ENCODE measurements at regions not wholly inside any gene's neighbourhood (a gene's known extent, or its start where the extent isn't known, plus 50 kb on each side); places are given as distances from the start of the nearest gene placed in this dataset.
"Not testable (repeated sequence)": the region's sequence is repeated elsewhere in the genome, so short reads cannot be mapped to it uniquely, and the experiment has no call there.

DNA sequence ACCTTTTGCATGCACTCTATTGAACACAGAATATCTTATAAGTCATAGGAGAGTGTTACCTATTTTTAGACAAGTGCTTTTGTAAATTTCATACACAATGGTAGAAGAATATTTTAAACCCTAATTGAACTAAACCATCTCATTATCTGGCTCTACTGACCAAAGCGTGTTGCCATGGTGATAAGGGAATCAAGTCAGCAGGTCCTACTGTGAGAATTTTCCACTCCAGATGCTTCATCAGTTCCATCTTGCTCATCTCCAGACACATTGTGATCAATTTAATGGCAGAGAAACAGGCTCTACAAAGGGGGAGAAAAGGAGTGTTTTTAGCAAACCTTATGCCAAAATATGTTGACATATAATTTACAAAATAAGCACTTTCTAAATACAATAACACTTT is 621.9 kb upstream of the GHITM start:
- no peak for DNase-seq (ENCODE audit: low read depth in 2 of 2)

DNA sequence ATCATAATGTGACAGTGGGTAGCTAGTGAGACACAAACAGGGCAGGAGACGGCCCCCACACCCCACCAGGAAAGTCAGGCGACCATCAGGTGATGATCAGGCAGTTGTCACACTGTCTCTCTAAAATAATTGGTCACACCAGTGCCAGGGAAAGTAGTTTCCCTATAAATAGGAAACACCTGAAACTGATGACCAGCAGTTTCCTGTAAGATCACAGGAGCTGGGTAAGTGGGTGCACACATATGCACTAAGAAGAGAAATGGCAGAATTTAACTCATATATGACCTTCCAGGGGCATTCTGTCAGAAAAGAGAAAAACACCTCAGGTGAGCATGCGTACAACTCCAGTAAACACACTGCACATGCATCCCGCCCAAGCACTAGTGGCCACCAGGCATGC is 620.5 kb upstream of the GHITM start:
- no peak for DNase-seq (ENCODE audit: low read depth in 2 of 2)

DNA sequence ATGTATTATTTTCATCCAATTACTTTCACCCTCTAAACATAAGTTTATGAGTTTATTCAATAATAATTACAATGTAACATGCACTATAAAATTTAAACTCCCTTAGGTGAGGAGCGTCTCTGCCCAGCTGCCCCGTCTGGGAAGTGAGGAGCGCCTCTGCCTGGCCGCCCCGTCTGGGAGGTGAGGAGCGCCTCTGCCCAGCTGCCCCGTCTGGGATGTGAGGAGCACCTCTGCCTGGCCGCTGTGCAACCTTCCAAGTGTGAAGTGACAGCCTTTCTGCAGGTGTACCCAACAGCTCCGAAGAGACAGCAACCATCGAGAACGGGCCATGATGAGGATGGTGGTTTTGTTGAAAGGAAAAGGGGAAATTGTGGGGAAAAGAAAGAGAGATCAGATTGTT is 618.9 kb upstream of the GHITM start:
- not testable (repeated sequence) for DNase-seq (ENCODE audit: low read depth in 2 of 2)

DNA sequence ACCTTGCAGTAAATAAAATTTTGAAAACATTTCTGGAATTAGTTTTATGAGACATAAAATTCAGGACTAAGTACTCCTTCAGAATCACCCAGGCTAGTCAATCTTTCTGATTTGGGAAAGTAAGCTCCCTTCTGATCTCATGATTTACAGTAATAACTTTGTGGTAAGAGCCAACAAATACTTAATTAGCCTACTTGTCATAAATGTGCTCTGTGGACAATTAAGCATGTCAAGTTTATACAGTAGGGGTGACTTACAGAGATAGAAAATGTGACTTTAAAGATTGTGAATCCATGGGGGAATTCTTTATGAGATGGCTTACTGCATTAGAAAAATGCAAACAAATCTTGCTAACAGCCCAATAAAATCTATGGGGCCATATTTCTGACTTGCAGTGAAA is 616.9 kb upstream of the GHITM start:
- no peak for DNase-seq (ENCODE audit: low read depth in 2 of 2)

DNA sequence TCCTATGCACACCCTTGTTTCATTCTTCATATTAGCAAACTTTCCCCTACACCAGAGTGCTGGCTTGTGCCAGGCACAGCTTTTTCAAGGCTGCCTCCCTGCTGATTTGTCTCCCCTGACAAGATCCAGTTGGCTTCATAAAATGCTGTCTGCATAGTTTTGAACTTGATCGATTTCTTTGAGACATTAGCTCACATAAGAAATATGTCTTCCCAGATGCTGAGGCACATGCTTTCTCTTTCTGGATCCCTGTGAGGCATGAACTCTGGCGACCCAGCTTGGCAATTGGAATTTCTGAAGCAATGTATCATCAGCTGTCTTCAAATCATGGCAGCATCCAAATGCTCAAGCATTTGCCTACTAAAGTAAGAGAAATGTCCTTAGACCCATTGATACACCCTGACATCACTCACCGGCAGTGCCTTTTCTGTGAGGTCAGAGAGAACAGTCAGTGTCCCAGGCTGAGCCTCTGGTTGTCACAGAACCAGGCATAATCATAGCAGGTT is 616.4 kb upstream of the GHITM start:
- no peak for DNase-seq (ENCODE audit: low read depth in 2 of 2)

DNA sequence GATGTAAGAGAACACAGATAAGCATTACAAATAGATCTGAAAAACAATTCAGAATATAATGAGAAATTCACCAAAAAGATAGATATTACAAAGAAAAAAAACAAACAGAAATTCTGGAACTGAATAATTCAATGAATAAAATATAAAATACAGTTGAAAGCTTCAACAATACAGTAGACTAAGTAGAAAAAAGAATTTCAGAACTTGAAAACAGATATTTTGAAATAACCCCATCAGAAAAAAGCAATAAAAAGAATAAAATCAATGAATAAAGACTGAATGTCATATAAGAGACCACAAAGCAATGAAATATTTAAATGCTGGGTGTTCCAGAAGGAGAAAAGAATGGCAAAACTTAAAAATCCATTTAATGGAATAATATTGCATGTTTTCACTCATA is 611.4 kb upstream of the GHITM start:
- no peak for DNase-seq (ENCODE audit: low read depth in 2 of 2)

DNA sequence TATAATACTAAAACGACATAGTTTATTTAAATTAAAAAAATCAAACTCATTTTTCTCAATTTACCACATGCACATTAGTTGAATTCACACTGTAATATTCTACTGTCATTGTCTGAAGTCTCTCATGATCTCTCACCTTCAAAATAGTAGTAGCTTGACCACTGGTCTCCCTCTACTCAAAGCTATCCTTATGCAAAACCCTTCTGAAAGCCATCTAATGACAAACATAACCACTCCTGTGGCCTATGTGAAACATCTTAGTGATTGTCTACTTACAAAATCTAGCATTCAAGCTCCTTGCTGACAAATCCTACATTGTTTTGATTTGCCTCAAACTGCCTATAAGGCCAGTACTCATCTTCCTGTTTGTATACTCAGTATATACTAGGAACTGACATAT is 606.0 kb upstream of the GHITM start:
- DNase-seq (ENCODE audit: low read depth in 2 of 2), result no peak

DNA sequence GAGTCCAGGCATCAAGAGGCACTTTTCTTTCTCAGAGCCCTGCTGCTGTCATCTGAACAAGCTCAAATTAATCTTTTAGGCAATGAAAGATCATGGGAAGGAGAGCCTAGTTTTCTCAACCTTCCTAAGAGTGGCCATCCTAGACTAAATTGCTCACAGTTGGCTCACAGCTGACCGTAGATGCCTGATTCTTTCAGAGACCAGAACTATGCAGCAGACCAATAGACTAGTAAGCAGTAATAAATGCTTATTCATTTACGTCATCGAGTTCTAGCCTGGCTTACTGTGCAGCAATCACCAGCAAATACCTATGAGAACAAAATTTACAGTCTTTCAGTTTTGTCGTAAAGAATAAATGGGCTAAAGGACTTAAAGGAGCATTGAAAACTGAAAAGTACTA is 602.9 kb upstream of the GHITM start:
- no peak for DNase-seq (ENCODE audit: low read depth in 2 of 2)

DNA sequence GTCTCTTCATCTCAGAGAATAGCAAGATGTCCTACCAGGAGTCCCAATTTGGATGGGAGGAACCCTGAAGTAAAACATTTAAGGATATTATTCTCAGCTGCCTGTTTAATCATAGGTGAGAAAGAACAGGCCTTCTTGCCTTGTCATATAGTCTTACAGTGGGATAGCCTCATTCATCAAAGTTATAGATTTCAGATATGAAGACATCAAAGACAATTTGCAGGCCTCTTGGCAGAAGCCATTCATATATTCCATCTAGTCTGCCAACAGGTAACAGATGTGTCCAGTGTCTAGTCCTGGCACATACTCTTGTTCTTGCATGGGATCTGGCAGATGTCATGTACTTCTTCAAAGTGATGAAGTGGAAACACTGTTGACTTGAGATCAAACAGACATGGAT is 601.3 kb upstream of the GHITM start:
- no peak for DNase-seq (ENCODE audit: low read depth in 2 of 2)

DNA sequence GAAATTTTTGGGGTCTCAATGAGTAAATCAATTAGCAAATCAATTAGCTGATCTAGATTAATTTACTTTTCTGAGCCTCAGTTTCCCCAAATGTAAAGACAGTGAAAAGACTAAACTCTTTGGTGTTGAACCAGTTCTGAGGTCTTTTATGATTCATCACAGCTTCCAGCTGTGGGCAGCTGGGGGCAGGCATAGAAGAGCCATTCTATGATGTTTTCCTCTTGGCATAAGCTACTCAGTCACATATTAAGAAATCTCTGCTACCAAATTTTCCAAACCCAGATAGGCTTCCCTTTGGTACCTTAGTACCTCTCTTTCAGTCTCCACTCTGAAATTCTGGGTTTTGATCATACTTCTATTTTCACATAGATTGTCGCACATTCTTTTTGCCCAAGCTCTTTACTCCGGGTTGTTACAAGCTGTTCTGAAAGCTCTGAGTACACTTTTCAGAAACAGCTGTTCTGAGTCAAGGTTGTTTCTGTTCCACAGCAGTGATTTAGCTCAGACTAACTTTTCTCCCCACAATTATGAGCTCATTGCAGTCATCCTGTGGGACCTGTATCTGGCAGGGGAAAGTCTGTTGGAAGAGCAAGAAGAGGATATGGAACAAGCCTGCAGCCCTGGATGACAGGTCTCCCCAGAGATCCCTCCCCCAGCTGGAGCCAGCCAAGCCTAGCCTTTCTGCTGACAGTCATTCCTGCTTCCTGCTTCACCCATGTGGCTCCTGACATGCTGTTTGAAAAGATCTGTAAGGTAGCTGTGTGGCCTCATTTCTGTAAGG is 599.6 kb upstream of the GHITM start:
- no peak for DNase-seq (ENCODE audit: low read depth in 2 of 2)

DNA sequence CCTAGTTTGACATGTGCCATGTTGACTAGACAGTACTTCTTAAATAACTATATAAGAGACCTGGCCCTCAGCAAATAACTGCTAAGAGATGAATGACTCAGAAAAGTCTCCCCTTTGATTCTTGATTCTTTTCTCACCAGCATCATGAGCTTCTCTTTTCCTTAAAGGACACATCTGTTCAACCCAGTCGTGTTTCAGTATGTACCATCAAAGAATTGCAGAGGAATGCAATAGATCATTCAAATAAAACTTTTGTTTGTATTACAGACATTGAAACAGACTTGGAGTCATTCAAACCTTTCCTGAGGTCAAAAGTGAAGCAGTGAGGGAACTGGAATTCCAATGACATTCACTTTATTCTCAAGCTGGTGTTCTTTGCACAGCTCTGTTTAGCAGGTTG is 598.3 kb upstream of the GHITM start:
- DNase-seq (ENCODE audit: low read depth in 2 of 2), result no peak

DNA sequence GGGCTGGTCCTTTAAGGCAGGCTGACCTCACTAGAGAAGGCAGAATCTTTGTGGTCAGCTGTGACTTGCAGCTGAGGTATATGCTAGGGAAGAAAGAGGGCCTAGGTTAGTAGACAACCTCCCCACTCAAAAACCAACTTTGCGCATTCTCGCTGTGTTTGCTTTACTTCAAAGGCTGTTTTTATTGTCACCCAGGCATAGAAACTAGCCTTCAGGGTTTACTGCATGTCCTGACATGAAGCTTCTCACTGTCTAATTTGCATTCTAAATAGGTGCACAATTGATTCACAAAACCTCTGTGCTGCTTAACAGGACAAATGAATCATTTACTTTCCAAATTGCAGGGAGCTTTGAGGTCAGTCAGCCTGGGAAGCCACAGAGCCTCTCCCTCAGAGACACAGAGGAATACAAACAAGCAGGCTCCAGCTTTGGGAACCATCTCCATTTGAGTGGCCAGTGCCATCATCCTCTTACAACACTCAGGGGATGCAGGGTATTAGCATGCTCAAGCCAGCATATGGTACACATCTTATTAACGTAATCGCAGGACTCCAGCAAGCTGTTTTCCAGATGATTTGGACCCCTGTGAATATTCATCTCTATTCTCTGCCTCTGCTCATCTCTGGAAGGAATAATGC is 596.4 kb upstream of the GHITM start:
- DNase-seq (ENCODE audit: low read depth in 2 of 2), result no peak

DNA sequence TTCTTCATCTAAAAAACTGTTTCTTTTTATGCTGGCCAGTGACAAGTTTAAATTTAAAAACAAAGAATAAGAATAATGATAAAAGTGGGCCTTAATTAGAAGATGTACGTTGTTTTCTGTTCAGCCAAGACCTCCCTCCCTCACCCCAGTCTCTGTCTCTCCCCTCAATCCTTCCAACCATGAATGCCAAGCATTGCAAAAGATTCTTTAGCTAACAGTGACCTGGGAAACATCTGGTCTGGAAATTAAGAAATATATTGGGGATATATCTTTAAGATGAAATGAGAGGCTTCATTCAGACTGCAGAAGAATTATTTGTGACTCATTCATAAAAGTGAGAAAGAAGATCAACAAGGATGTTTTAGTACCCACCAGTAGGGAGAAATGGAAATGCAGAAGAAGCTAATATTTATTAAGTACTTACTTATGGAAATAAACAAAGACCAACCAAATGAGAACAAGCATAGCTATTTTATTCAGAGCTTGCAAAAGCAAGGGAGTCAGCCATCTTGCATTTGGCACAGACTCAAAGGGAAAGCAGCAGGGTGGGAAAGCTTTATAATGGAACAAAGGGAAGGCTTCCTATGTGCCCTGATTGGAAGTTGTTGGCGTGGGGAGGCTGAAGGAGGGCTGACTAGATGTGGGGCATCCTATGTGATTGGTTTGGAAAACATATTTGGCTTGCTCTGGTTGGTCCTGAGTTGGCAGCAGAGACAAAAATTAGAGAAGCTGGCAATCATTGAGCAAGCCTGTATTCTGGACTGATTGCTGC is 595.4 kb upstream of the GHITM start:
- no peak for DNase-seq (ENCODE audit: low read depth in 2 of 2)

DNA sequence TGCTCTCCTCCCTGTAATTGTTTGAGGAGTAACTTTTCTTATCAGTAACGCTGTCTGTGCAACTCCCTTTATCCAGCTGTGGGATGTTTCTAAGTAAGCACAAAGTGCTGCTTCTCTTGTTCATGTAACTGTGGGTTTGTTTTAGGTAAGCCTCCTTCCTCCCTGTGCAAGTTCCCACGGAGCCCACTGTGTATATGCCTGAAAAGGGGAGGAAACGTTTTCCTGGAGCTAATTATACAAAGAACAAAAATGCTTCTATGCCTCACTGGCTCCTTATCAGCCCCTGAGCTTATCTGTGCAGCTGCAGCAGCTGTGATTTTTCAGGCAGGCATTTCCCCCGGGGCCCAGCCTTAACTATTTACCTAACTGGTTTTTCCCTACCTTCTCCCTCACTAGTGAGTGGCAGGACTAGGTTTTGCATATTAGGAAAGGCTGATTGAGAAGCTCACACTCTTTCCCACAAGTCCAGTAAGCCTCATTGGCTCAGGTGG is 593.4 kb upstream of the GHITM start:
- DNase-seq (ENCODE audit: low read depth in 2 of 2), result no peak

DNA sequence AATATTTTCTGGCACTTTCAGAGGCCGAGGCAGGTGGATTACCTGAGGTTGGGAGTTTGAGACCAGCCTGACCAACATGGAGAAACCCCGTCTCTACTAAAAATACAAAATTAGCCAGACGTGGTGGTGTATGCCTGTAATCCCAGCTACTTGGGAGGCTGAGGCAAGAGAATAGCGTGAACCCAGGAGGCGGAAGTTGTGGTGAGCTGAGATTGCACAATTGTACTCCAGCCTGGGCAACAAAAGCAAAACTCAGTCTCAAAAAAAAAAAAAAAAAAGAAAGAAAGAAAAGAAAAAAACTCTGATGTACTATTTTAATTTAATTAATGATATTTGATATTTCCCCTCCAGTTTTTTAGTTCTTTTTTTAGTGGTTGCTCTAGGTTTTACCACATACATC is 588.1 kb upstream of the GHITM start:
- DNase-seq (ENCODE audit: low read depth in 2 of 2), result not testable (repeated sequence)

DNA sequence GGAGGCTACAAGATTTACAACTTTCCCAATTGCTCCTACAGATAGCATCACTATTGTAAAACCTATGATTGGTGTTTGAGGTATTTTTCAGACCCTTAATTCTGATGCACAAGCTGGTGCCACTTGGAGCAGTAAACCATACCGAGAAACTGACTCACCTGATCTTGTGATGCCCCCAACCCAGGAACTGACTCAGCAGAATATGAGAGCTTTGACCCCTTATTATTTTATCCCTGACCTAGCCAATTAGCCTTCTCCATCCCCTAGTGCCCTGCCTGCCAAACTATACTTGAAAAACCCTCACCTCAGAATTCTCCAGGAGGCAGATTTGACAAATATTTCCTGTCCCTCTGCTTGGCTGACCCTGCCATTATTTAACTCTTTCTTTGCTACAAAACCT is 585.9 kb upstream of the GHITM start:
- DNase-seq (ENCODE audit: low read depth in 2 of 2), result no peak

DNA sequence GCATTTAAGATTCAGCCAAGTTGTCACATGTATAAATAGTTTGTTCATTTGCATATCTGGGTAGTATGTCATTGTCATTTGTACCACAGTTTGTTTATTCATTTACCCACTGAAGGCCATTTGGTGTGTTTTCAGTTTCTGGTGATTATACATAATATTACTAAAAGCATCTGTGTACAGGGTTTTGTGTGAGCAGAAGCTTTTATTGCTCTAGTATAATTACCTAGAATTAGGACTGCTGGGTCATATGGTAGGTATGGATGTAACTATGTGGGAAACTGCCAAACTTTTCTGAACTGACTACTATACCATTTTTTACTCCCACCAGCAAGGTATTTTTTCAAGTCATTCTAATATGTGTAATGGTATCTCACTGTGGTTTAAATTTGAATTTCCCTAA is 584.0 kb upstream of the GHITM start:
- DNase-seq (ENCODE audit: low read depth in 2 of 2), result no peak

DNA sequence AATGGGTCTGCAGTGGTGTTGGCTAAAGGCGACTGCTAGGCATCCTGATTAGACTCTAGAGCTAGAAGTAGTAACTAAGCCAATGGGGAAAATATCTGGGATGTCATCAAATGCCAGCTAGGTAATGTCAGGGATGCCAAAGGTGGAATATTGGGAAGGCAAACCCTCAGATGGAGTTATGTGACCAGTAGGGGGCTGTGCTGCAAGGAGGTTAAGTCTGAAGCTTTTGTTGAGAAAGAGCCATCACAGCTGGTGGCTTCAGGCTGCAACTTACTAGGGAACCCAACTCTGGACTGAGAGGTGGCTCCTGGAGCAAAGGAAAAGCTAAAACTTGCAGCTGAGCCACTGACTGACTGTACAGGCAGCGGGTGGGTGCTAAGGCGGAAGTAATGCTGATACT is 576.9 kb upstream of the GHITM start:
- DNase-seq (ENCODE audit: low read depth in 2 of 2), result no peak

DNA sequence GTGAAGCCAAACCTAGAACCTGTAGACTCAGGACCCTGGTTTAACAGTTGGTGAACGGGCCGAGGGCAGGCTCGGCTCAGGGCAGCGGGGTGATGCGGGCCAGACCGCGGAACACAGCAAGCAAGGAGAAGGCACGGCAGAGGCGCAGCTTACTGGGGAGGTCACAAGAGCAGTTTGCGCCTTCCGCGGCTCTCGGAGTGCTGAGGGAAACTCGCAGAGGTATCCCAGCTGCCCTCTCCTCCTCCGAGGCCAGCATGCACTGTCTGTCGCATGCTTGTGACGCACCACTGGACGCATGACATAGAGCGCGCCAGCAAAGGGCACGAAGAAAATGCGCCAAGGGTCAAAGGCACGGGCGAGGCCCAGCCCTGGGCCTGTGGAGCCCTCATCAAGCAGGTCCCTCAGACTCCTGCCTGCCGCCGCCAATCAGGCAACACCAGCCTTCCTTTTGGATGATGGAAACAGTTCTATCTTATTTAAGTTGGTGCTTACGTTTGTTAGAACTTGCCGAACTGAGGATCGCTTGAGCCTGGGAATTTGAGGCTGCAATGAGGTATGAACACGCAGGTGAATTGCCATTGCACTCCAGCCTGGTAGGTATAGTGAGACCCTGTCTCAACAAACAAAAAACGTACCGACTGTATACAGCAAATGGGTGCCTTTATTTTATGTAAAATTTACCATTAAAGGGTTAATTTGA is 574.3 kb upstream of the GHITM start:
- DNase-seq (ENCODE audit: low read depth in 2 of 2), result no peak

DNA sequence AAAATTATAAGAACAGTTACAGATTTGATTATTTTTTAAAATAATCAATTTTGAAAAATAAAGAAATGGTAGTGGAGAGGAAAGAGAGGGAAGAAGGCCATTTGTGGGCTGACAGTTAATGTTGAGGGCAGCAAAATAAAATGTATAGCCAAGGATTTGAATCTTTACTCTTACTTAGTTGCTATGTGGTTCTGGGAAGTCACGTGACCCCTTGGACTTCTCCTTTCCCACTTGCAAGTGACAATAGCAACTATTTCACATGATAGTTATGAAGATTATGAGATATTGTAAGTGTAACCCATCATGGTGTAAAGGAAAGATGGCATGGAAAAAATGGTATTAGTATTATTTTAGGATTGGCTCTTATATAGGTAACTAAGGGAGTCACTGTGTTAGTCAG is 567.3 kb upstream of the GHITM start:
- DNase-seq (ENCODE audit: low read depth in 2 of 2), result no peak

DNA sequence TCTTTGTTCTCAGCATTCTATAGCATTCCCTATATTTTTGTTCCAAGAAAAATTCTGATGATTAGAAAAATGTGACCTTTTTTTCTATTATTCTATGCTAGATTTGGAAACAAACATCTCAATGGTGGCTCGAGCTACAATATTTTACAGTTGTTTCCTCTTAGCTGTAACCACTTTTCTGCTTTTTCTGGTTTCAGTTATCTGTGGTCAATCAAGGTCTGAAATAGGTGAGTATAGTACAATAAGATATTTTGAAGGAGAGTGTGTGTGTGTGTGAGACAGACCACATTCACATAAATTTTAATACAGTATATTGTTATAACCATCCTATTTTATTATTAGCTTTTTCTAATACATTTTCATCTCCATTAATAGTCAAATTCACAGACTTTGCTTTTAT is 564.5 kb upstream of the GHITM start:
- no peak for DNase-seq (ENCODE audit: low read depth in 2 of 2)

DNA sequence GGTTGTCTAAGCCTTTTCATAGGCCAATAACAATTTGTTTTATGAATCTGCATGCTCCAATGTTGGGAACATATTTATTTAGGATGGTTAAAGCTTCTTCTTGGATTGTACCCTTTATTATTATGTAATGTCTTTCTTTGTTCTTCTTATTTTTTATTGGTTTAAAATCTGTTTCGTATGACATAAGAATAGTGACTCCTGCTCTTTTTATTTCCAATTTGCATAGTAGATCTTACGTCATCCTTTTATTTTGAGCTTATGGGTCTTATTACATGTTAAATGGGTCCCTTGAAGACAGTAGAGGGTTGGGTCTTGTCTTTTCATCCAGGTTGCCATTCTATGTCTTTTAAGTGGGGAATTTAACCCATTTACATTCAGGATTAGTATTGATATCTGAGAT is 561.9 kb upstream of the GHITM start:
- no peak for DNase-seq (ENCODE audit: low read depth in 2 of 2)
